ENCODE measurements at regions not wholly inside any gene's neighbourhood (a gene's known extent, or its start where the extent isn't known, plus 50 kb on each side); places are given as distances from the start of the nearest gene placed in this dataset.

DNA sequence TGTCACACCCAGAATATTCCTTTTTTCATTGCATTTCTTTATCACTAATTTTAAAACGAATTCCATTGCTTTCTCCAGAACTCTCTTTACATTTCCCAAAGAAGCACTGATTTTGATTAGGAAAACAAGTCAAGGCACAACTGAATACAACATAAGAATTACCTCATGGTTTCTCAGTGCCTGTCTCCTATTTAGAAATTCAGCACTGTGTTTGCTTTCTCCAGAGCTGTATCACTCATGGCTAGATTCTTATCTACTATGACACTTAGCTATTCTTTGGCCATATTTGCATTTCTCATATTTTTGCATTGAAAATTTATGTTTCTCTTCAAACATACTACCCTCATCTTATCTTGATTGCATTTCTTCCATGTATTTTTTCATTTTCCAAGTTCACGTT lies 1402.0 kb downstream of the MRPL39 start:
- Histone ChIP-seq H3K36me3 (ENCODE audit: control insufficient read depth in 2 of 2, insufficient read depth in 1 of 2, low read length in 2 of 2) (no peaks in the 10 kb centered on the region), H3K4me3 (ENCODE audit: low read depth, low read length) (no peak overlapping the region), H3K4me1 (ENCODE audit: control insufficient read depth, insufficient read depth, low read length) (no peaks in the 10 kb centered on the region), H3K9me3 (ENCODE audit: control insufficient read depth, insufficient read depth, low read depth, low read length) (no peaks in the 10 kb centered on the region), H3K27ac (ENCODE audit: extremely low read depth, low read depth, low read length) (no peak overlapping the region)
- TF ChIP-seq ZNF580 (tag by site-specific recombination; IDR thresholded peaks at IDR 0.05) (no peak), ZNF624 (tag by site-specific recombination; IDR thresholded peaks at IDR 0.05) (no peak), ZNF544 (tag by site-specific recombination; IDR thresholded peaks at IDR 0.05) (no peak), PRDM4 (tag by site-specific recombination; IDR thresholded peaks at IDR 0.05) (no peak), PRDM10 (tag by site-specific recombination; IDR thresholded peaks at IDR 0.05) (no peak), ZNF585B (tag by site-specific recombination; IDR thresholded peaks at IDR 0.05) (no peak)
- TF ChIP-seq, protein P1, sequence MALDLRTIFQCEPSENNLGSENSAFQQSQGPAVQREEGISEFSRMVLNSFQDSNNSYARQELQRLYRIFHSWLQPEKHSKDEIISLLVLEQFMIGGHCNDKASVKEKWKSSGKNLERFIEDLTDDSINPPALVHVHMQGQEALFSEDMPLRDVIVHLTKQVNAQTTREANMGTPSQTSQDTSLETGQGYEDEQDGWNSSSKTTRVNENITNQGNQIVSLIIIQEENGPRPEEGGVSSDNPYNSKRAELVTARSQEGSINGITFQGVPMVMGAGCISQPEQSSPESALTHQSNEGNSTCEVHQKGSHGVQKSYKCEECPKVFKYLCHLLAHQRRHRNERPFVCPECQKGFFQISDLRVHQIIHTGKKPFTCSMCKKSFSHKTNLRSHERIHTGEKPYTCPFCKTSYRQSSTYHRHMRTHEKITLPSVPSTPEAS (tag by site-specific recombination; IDR thresholded peaks at IDR 0.05), result no peak
- ChIA-PET POLR2A (no interaction called here), CTCF (no interaction called here)

DNA sequence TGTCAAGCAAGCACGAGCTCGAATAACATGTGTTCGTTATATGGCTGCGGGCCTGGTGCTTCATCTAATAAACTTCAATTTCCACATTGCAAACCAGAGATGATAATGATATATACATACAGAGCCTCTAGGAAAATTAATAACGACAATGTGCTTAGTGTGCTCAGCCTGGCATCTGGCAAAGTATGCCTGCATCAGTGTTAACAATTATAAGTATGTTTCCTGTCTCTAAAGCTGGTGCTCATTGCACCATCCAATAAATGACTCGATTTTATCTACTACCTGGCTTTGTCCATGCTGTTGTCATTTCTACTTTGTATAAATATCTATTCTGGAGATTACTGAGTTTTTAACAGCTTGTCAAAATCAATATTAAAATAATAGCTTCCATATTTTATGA lies 1402.6 kb downstream of the MRPL39 start:
- Histone ChIP-seq H3K4me1 (ENCODE audit: control insufficient read depth, insufficient read depth, low read length) (no peaks in the 10 kb centered on the region), H3K4me3 (ENCODE audit: low read depth, low read length) (no peak overlapping the region), H3K36me3 (ENCODE audit: control insufficient read depth in 2 of 2, insufficient read depth in 1 of 2, low read length in 2 of 2) (no peaks in the 10 kb centered on the region), H3K9me3 (ENCODE audit: control insufficient read depth, insufficient read depth, low read depth, low read length) (no peaks in the 10 kb centered on the region), H3K27ac (ENCODE audit: extremely low read depth, low read depth, low read length) (no peak overlapping the region)
- TF ChIP-seq ZNF692 (tag by site-specific recombination; IDR thresholded peaks at IDR 0.05), result no peak
- no peak for TF ChIP-seq ZNF404 (tag by site-specific recombination; IDR thresholded peaks at IDR 0.05)
- TF ChIP-seq BCL11A (tag by site-specific recombination; IDR thresholded peaks at IDR 0.05; ENCODE audit: low read depth), result no peak
- no peak for TF ChIP-seq RBAK (tag by site-specific recombination; IDR thresholded peaks at IDR 0.05)
- ChIA-PET POLR2A (no interaction called here), CTCF (no interaction called here)

DNA sequence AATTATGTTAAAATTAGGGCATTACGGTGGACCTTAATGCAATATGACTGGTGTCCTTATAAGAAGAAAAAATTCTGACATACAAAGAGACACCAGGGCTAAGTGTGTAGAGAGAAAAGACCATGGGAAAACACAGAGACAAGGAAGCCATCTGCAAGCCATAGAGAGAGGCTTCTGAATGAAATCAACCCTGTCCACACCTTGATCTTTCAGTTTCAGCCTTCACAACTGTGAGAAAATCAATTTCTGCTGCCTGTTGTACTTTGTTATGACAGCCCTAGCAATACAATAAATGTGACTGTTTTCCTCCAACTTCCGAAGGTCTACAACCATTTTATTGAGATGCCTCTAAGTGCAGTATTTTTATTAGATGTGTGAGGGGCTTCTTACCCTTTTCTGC lies 1407.2 kb downstream of the MRPL39 start:
- Histone ChIP-seq H3K4me3 (ENCODE audit: low read depth, low read length) (no peak overlapping the region), H3K9me3 (ENCODE audit: control insufficient read depth, insufficient read depth, low read depth, low read length) (no peaks in the 10 kb centered on the region), H3K4me1 (ENCODE audit: control insufficient read depth, insufficient read depth, low read length) (no peaks in the 10 kb centered on the region), H3K27ac (ENCODE audit: extremely low read depth, low read depth, low read length) (no peak overlapping the region), H3K36me3 (ENCODE audit: control insufficient read depth in 2 of 2, insufficient read depth in 1 of 2, low read length in 2 of 2) (no peaks in the 10 kb centered on the region)
- CTCF ChIA-PET, result no interaction called here
- POLR2A ChIA-PET, result no interaction called here
- TF ChIP-seq ZNF707 (tag by site-specific recombination; IDR thresholded peaks at IDR 0.05) (no peak), ZNF366 (tag by site-specific recombination; conservative IDR thresholded peaks at IDR 0.05) (no peak), HOXD13 (CRISPR knock-in tag; IDR thresholded peaks at IDR 0.05; ENCODE audit: borderline replicate concordance) (no peak), ZNF391 (tag by site-specific recombination; IDR thresholded peaks at IDR 0.05; ENCODE audit: borderline replicate concordance, low read depth) (no peak), ZNF133 (tag by site-specific recombination; IDR thresholded peaks at IDR 0.05) (no peak), PATZ1 (tag by site-specific recombination; IDR thresholded peaks at IDR 0.05) (no peak), ZNF221 (tag by site-specific recombination; IDR thresholded peaks at IDR 0.05; ENCODE audit: borderline replicate concordance) (no peak)

Measured in HEK293 (cell line).